Upper lobe of left lung (tissue), 4 donors: ENCODE measurements at regions not wholly inside any gene's neighbourhood (a gene's known extent, or its start where the extent isn't known, plus 50 kb on each side); places are given as distances from the start of the nearest gene placed in this dataset.

Experiments used
- POLR2A ChIP-seq, 4 donors: fragments of 450-650 bp; IDR thresholded peaks; one replicate each; pipeline ENCODE4 v1.5.1; 2016 to 2017; ENCODE audit warnings: antibody characterized with exemption in 4 of 4, mild to moderate bottlenecking in 2 of 4
- TF ChIP-seq, protein P1 (sequence below), 6 experiments: fragments of 450-650 bp in 4 of 6; fragments of 200-600 bp in 2 of 6; sonication (generic) in 2 of 6; IDR thresholded peaks; one replicate each; pipeline ENCODE4 v1.5.1; 2016 to 2019; ENCODE audit warnings: antibody characterized with exemption in 6 of 6

- no peak for TF ChIP-seq POLR2A (IDR thresholded peaks at IDR 0.05)
- TF ChIP-seq, protein P1, sequence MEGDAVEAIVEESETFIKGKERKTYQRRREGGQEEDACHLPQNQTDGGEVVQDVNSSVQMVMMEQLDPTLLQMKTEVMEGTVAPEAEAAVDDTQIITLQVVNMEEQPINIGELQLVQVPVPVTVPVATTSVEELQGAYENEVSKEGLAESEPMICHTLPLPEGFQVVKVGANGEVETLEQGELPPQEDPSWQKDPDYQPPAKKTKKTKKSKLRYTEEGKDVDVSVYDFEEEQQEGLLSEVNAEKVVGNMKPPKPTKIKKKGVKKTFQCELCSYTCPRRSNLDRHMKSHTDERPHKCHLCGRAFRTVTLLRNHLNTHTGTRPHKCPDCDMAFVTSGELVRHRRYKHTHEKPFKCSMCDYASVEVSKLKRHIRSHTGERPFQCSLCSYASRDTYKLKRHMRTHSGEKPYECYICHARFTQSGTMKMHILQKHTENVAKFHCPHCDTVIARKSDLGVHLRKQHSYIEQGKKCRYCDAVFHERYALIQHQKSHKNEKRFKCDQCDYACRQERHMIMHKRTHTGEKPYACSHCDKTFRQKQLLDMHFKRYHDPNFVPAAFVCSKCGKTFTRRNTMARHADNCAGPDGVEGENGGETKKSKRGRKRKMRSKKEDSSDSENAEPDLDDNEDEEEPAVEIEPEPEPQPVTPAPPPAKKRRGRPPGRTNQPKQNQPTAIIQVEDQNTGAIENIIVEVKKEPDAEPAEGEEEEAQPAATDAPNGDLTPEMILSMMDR (IDR thresholded peaks at IDR 0.05): no peak
These were observed 109.3 kb downstream of the MIAT start for GRCh38 chr22:26766510-26767350.
